Astrocyte (in vitro differentiated cells and primary cell): ENCODE measurements at regions not wholly inside any gene's neighbourhood (a gene's known extent, or its start where the extent isn't known, plus 50 kb on each side); places are given as distances from the start of the nearest gene placed in this dataset.

Experiments
- DNase-seq: peaks from one replicate; pipeline ENCODE4 v3.0.0-alpha.2; 2010; ENCODE audit warnings: low read depth
- FAIRE-seq: peaks from 2 replicates; lab custom pipeline; 2011; peaks lifted over from hg19 to GRCh38; lab: Jason Lieb, UNC
- H2AFZ ChIP-seq: 2 replicates; pipeline ENCODE4 v1.6.0; 2012; ENCODE audit warnings: low read depth, low read length, inconsistent platforms
- H3K27ac ChIP-seq: 2 replicates; pipeline ENCODE4 v1.5.1; 2011; ENCODE audit warnings: low read depth, low read length, inconsistent platforms
- H3K27me3 ChIP-seq: 2 replicates; pipeline ENCODE4 v1.6.0; 2011; ENCODE audit warnings: low read length, inconsistent platforms; ENCODE audit not compliant: insufficient read depth
- H3K36me3 ChIP-seq: 2 replicates; pipeline ENCODE4 v1.5.1; 2011; ENCODE audit warnings: low read length, inconsistent platforms; ENCODE audit not compliant: insufficient read depth
- H3K4me1 ChIP-seq: 2 replicates; pipeline ENCODE4 v1.5.1; 2011; ENCODE audit warnings: low read length, inconsistent platforms; ENCODE audit not compliant: insufficient read depth
- H3K4me2 ChIP-seq: 2 replicates; pipeline ENCODE4 v1.6.0; 2012; ENCODE audit warnings: low read length, inconsistent platforms
- H3K4me3 ChIP-seq: 2 replicates; pipeline ENCODE4 v1.5.1; 2011; ENCODE audit warnings: low read depth, mild to moderate bottlenecking, low read length, inconsistent platforms; ENCODE audit not compliant: insufficient read depth
- H3K79me2 ChIP-seq: 2 replicates; pipeline ENCODE4 v1.6.0; 2012; ENCODE audit warnings: mild to moderate bottlenecking, low read length, inconsistent platforms; ENCODE audit not compliant: insufficient read depth
- H3K9ac ChIP-seq: 2 replicates; pipeline ENCODE4 v1.6.0; 2012; ENCODE audit warnings: mild to moderate bottlenecking, low read length, inconsistent platforms
- H3K9me3 ChIP-seq: 2 replicates; pipeline ENCODE4 v1.5.1; 2012; ENCODE audit warnings: low read depth, mild to moderate bottlenecking, low read length, inconsistent platforms; ENCODE audit not compliant: insufficient read depth
- H4K20me1 ChIP-seq: 2 replicates; pipeline ENCODE4 v1.6.0; 2012; ENCODE audit warnings: low read length, inconsistent platforms; ENCODE audit not compliant: insufficient read depth
- H3K27ac Mint-ChIP-seq: one replicate; pipeline ENCODE4 v1.8.0; 2021; ENCODE audit warnings: mild to moderate bottlenecking, mixed read lengths; ENCODE audit not compliant: unreplicated experiment
- H3K27me3 Mint-ChIP-seq: one replicate; pipeline ENCODE4 v1.8.0; 2021; ENCODE audit warnings: low read depth, mixed read lengths; ENCODE audit not compliant: unreplicated experiment
- H3K36me3 Mint-ChIP-seq: one replicate; pipeline ENCODE4 v1.8.0; 2021; ENCODE audit warnings: low read depth, mixed read lengths; ENCODE audit not compliant: unreplicated experiment
- H3K4me1 Mint-ChIP-seq: one replicate; pipeline ENCODE4 v1.8.0; 2021; ENCODE audit warnings: low read depth, mixed read lengths; ENCODE audit not compliant: unreplicated experiment
- H3K4me3 Mint-ChIP-seq: one replicate; pipeline ENCODE4 v1.8.0; 2021; ENCODE audit warnings: mild to moderate bottlenecking, moderate library complexity, mixed read lengths; ENCODE audit not compliant: unreplicated experiment
- H3K9me3 Mint-ChIP-seq: one replicate; pipeline ENCODE4 v1.8.0; 2021; ENCODE audit warnings: mild to moderate bottlenecking, mixed read lengths; ENCODE audit not compliant: unreplicated experiment
- EZH2 ChIP-seq: IDR thresholded peaks from 2 replicates; pipeline ENCODE4 v1.6.1; 2012; ENCODE audit warnings: mild to moderate bottlenecking, low read length, inconsistent platforms; ENCODE audit not compliant: insufficient read depth
- TF ChIP-seq, protein P1 (sequence below): IDR thresholded peaks from 2 replicates; pipeline ENCODE4 v1.5.1; 2011; ENCODE audit warnings: low read depth, mild to moderate bottlenecking, inconsistent platforms, low read length, moderate library complexity; ENCODE audit not compliant: insufficient read depth

- Mint-ChIP-seq H3K4me3 (no peak overlapping the region), H3K4me1 (peaks cover 8% of the 10 kb centered on the region), H3K9me3 (no peaks in the 10 kb centered on the region), H3K27me3 (no peaks in the 10 kb centered on the region), H3K27ac (no peak overlapping the region), H3K36me3 (no peaks in the 10 kb centered on the region)
- Histone ChIP-seq H3K4me1 (no peaks in the 10 kb centered on the region), H3K36me3 (no peaks in the 10 kb centered on the region), H3K79me2 (no peaks in the 10 kb centered on the region), H3K9ac (no peak overlapping the region), H3K9me3 (no peaks in the 10 kb centered on the region), H4K20me1 (no peaks in the 10 kb centered on the region), H2AFZ (no peak overlapping the region), H3K4me3 (no peak overlapping the region), H3K27ac (no peak overlapping the region), H3K27me3 (no peaks in the 10 kb centered on the region), H3K4me2 (no peak overlapping the region)
- DNase-seq (no peak), FAIRE-seq (no peak)
- TF ChIP-seq, protein P1, sequence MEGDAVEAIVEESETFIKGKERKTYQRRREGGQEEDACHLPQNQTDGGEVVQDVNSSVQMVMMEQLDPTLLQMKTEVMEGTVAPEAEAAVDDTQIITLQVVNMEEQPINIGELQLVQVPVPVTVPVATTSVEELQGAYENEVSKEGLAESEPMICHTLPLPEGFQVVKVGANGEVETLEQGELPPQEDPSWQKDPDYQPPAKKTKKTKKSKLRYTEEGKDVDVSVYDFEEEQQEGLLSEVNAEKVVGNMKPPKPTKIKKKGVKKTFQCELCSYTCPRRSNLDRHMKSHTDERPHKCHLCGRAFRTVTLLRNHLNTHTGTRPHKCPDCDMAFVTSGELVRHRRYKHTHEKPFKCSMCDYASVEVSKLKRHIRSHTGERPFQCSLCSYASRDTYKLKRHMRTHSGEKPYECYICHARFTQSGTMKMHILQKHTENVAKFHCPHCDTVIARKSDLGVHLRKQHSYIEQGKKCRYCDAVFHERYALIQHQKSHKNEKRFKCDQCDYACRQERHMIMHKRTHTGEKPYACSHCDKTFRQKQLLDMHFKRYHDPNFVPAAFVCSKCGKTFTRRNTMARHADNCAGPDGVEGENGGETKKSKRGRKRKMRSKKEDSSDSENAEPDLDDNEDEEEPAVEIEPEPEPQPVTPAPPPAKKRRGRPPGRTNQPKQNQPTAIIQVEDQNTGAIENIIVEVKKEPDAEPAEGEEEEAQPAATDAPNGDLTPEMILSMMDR, result no peak
- TF ChIP-seq EZH2, result no peak
Measured at GRCh38 chr3:102084704-102085103, 235.4 kb downstream of the NFKBIZ start.

GRCh38 chr3:102085431-102086176 is 236.3 kb downstream of the NFKBIZ start:
- Histone ChIP-seq H3K4me2 (no peak overlapping the region), H3K36me3 (no peaks in the 10 kb centered on the region), H4K20me1 (no peaks in the 10 kb centered on the region), H3K27ac (no peak overlapping the region), H3K4me3 (no peak overlapping the region), H3K79me2 (no peaks in the 10 kb centered on the region), H3K9ac (no peak overlapping the region), H3K4me1 (peaks cover 5% of the 10 kb centered on the region), H2AFZ (no peak overlapping the region), H3K27me3 (no peaks in the 10 kb centered on the region), H3K9me3 (no peaks in the 10 kb centered on the region)
- Mint-ChIP-seq H3K27me3 (no peaks in the 10 kb centered on the region), H3K27ac (no peak overlapping the region), H3K9me3 (no peaks in the 10 kb centered on the region), H3K36me3 (no peaks in the 10 kb centered on the region), H3K4me1 (peaks cover 17% of the 10 kb centered on the region), H3K4me3 (no peak overlapping the region)
- TF ChIP-seq EZH2, result no peak
- TF ChIP-seq, protein P1, result no peak
- DNase-seq (peak; percentile 60), FAIRE-seq (no peak)

- no peaks in the 10 kb centered on the region for H3K9me3 Mint-ChIP-seq
- no peaks in the 10 kb centered on the region for H4K20me1 ChIP-seq
- H3K27ac Mint-ChIP-seq, result no peak overlapping the region
- no peak overlapping the region for H3K27ac ChIP-seq
- H3K36me3 Mint-ChIP-seq, result no peaks in the 10 kb centered on the region
- H3K4me1 Mint-ChIP-seq, result peaks cover 22% of the 10 kb centered on the region
- no peaks in the 10 kb centered on the region for H3K9me3 ChIP-seq
- H3K4me3 Mint-ChIP-seq, result no peak overlapping the region
- no peaks in the 10 kb centered on the region for H3K36me3 ChIP-seq
- H3K4me2 ChIP-seq, result no peak overlapping the region
- H3K27me3 ChIP-seq, result no peaks in the 10 kb centered on the region
- TF ChIP-seq, protein P1, result no peak
- no peak for TF ChIP-seq EZH2
- H2AFZ ChIP-seq, result no peak overlapping the region
- no peak overlapping the region for H3K4me3 ChIP-seq
- no peaks in the 10 kb centered on the region for H3K27me3 Mint-ChIP-seq
- no peaks in the 10 kb centered on the region for H3K79me2 ChIP-seq
- H3K9ac ChIP-seq, result no peak overlapping the region
- FAIRE-seq, result no peak
- peaks cover 10% of the 10 kb centered on the region for H3K4me1 ChIP-seq
- DNase-seq, result no peak
Measured at GRCh38 chr3:102087236-102087635, 237.9 kb downstream of the NFKBIZ start.
